HL-60 (cell line): ENCODE measurements at regions not wholly inside any gene's neighbourhood (a gene's known extent, or its start where the extent isn't known, plus 50 kb on each side); places are given as distances from the start of the nearest gene placed in this dataset.
"Not testable (repeated sequence)": the region's sequence is repeated elsewhere in the genome, so short reads cannot be mapped to it uniquely, and the experiment has no call there.

ENCODE experiments used
- CTCF ChIP-seq: IDR thresholded peaks from one replicate; pipeline ENCODE4 v1.5.1; 2011; ENCODE audit warnings: low read length, control low read depth, inconsistent platforms; ENCODE audit not compliant: insufficient read depth
- POLR2AphosphoS5 ChIP-seq: IDR thresholded peaks from 2 replicates; pipeline ENCODE4 v1.6.1; 2012; ENCODE audit warnings: low read depth
- REST ChIP-seq: IDR thresholded peaks from 2 replicates; pipeline ENCODE4 v1.6.1; 2012; ENCODE audit warnings: low read depth; ENCODE audit not compliant: insufficient replicate concordance

- TF ChIP-seq POLR2AphosphoS5, CTCF, REST: not testable (repeated sequence)
Observed at GRCh38 chr1:146826957-146827356, 111.2 kb upstream of the NBPF12 start.
